SK-N-SH treated with all-trans-retinoic acid at 6 μM for 48 hours (cell line): ENCODE measurements at regions not wholly inside any gene's neighbourhood (a gene's known extent, or its start where the extent isn't known, plus 50 kb on each side); places are given as distances from the start of the nearest gene placed in this dataset.

Experiments
- GLIS3 ChIP-seq: fragments of 250-450 bp; sonication (Bioruptor Pico); IDR thresholded peaks from 2 replicates; pipeline ENCODE4 v1.5.0; 2020; ENCODE audit warnings: mild to moderate bottlenecking, moderate library complexity
- PPARA ChIP-seq: fragments of 250-450 bp; sonication (Bioruptor Pico); IDR thresholded peaks from 2 replicates; pipeline ENCODE4 v1.5.0; 2020; ENCODE audit warnings: mild to moderate bottlenecking, borderline replicate concordance
- ZFP30 ChIP-seq: fragments of 450-650 bp; formaldehyde crosslinking; IDR thresholded peaks from 2 replicates; pipeline ENCODE4 v1.5.0; 2022; ENCODE audit warnings: mild to moderate bottlenecking, moderate library complexity
- TF ChIP-seq, protein P1 (sequence below): fragments of 250-450 bp; sonication (Bioruptor Pico); IDR thresholded peaks from 2 replicates; pipeline ENCODE4 v1.8.0; 2020; ENCODE audit warnings: mild to moderate bottlenecking, moderate library complexity, borderline replicate concordance

GRCh38 chr5:163041254-163041653 lies 396.1 kb upstream of the CCNG1 start:
- no peak for TF ChIP-seq PPARA
- no peak for TF ChIP-seq ZFP30 (CRISPR knock-in tag)
- TF ChIP-seq, protein P1, sequence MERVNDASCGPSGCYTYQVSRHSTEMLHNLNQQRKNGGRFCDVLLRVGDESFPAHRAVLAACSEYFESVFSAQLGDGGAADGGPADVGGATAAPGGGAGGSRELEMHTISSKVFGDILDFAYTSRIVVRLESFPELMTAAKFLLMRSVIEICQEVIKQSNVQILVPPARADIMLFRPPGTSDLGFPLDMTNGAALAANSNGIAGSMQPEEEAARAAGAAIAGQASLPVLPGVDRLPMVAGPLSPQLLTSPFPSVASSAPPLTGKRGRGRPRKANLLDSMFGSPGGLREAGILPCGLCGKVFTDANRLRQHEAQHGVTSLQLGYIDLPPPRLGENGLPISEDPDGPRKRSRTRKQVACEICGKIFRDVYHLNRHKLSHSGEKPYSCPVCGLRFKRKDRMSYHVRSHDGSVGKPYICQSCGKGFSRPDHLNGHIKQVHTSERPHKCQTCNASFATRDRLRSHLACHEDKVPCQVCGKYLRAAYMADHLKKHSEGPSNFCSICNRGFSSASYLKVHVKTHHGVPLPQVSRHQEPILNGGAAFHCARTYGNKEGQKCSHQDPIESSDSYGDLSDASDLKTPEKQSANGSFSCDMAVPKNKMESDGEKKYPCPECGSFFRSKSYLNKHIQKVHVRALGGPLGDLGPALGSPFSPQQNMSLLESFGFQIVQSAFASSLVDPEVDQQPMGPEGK (CRISPR knock-in tag), result no peak
- TF ChIP-seq GLIS3, result no peak
